Mesenchymal stem cell (in vitro differentiated cells and primary cell): ENCODE measurements at regions not wholly inside any gene's neighbourhood (a gene's known extent, or its start where the extent isn't known, plus 50 kb on each side); places are given as distances from the start of the nearest gene placed in this dataset.
"Not testable (repeated sequence)": the region's sequence is repeated elsewhere in the genome, so short reads cannot be mapped to it uniquely, and the experiment has no call there.

Experiments
- DNase-seq: peaks from one replicate; pipeline ENCODE4 v3.0.0-alpha.2; 2013
- H2AFZ ChIP-seq: one replicate; pipeline ENCODE4 v1.6.1; 2013; ENCODE audit warnings: low read depth, mild to moderate bottlenecking, control low read depth, inconsistent platforms, low read length, moderate library complexity
- H2AK5ac ChIP-seq: 2 replicates; pipeline ENCODE4 v1.6.1; 2013; ENCODE audit warnings: low read length, moderate library complexity, mild to moderate bottlenecking, inconsistent platforms; ENCODE audit not compliant: severe bottlenecking
- H2BK120ac ChIP-seq: one replicate; pipeline ENCODE4 v1.6.1; 2013; ENCODE audit warnings: low read depth, mild to moderate bottlenecking, inconsistent platforms, low read length, moderate library complexity
- H2BK12ac ChIP-seq, 2 experiments: one replicate each; pipeline ENCODE4 v1.6.1; 2013; ENCODE audit warnings: inconsistent platforms in 2 of 2, low read length in 2 of 2, mild to moderate bottlenecking in 2 of 2, moderate library complexity in 2 of 2, control low read depth in 1 of 2
- H2BK15ac ChIP-seq: one replicate; pipeline ENCODE4 v1.6.1; 2013; ENCODE audit warnings: mild to moderate bottlenecking, low read depth, inconsistent platforms; ENCODE audit not compliant: poor library complexity, severe bottlenecking
- H2BK5ac ChIP-seq: 2 replicates; pipeline ENCODE4 v1.6.1; 2013; ENCODE audit warnings: low read depth, mild to moderate bottlenecking, low read length, control low read depth, inconsistent platforms; ENCODE audit not compliant: poor library complexity, severe bottlenecking
- H3K14ac ChIP-seq, 2 experiments: one replicate each; pipeline ENCODE4 v1.6.1; 2013; ENCODE audit warnings: inconsistent platforms in 2 of 2, low read length in 2 of 2, control low read depth in 1 of 2, mild to moderate bottlenecking in 1 of 2, moderate library complexity in 1 of 2
- H3K18ac ChIP-seq, 2 experiments: one replicate each; pipeline ENCODE4 v1.6.1; 2013; ENCODE audit warnings: inconsistent platforms in 2 of 2, low read length in 2 of 2, control low read depth in 1 of 2, low read depth in 1 of 2, mild to moderate bottlenecking in 1 of 2
- H3K23ac ChIP-seq, 2 experiments: one replicate each; pipeline ENCODE4 v1.6.1; 2013; ENCODE audit warnings: inconsistent platforms in 2 of 2, low read length in 2 of 2, mild to moderate bottlenecking in 2 of 2, moderate library complexity in 2 of 2, control low read depth in 1 of 2
- H3K27ac ChIP-seq: 2 replicates; pipeline ENCODE4 v1.5.1; 2013; ENCODE audit warnings: mild to moderate bottlenecking, moderate library complexity, low read length, control low read depth, inconsistent platforms; ENCODE audit not compliant: poor library complexity, severe bottlenecking
- H3K27me3 ChIP-seq, 2 experiments: 2 replicates each; pipeline versions ENCODE4 v1.6.1 to v1.7.0; 2013; ENCODE audit warnings: low read length in 2 of 2, mild to moderate bottlenecking in 2 of 2, moderate library complexity in 2 of 2, control low read depth in 1 of 2, inconsistent platforms in 1 of 2; ENCODE audit not compliant: control insufficient read depth in 1 of 2, insufficient read depth in 1 of 2
- H3K36me3 ChIP-seq, 2 experiments: 2 replicates each; pipeline versions ENCODE4 v1.6.1 to v1.7.0; 2013; ENCODE audit warnings: low read length in 2 of 2, control low read depth in 1 of 2, inconsistent platforms in 1 of 2, low read depth in 1 of 2, mild to moderate bottlenecking in 1 of 2; ENCODE audit not compliant: insufficient read depth in 2 of 2, control insufficient read depth in 1 of 2
- H3K4ac ChIP-seq, 2 experiments: one replicate each; pipeline ENCODE4 v1.6.1; 2013; ENCODE audit warnings: inconsistent platforms in 2 of 2, low read length in 2 of 2, mild to moderate bottlenecking in 2 of 2, moderate library complexity in 2 of 2, control low read depth in 1 of 2, low read depth in 1 of 2
- H3K4me1 ChIP-seq: 2 replicates; pipeline ENCODE4 v1.6.1; 2013; ENCODE audit warnings: low read depth, low read length, control low read depth; ENCODE audit not compliant: control insufficient read depth, insufficient read depth
- H3K4me2 ChIP-seq: 2 replicates; pipeline ENCODE4 v1.6.1; 2013; ENCODE audit warnings: low read length, mild to moderate bottlenecking, inconsistent platforms; ENCODE audit not compliant: poor library complexity, severe bottlenecking
- H3K4me3 ChIP-seq, 2 experiments: 2 replicates each; pipeline versions ENCODE4 v1.5.1 to v1.7.0; 2013; ENCODE audit warnings: low read length in 2 of 2, mild to moderate bottlenecking in 2 of 2, control low read depth in 1 of 2, low read depth in 1 of 2; ENCODE audit not compliant: insufficient read depth in 1 of 2
- H3K79me1 ChIP-seq: replicated peaks from 2 replicates; pipeline ENCODE4 v1.6.1; 2013; ENCODE audit warnings: mild to moderate bottlenecking, control low read depth, low read length, inconsistent platforms; ENCODE audit not compliant: poor library complexity, severe bottlenecking
- H3K9ac ChIP-seq: 2 replicates; pipeline ENCODE4 v1.7.0; 2013; ENCODE audit warnings: mild to moderate bottlenecking, low read length, moderate library complexity
- H3K9me3 ChIP-seq: 2 replicates; pipeline ENCODE4 v1.7.0; 2013; ENCODE audit warnings: mild to moderate bottlenecking, low read length; ENCODE audit not compliant: control insufficient read depth
- H4K8ac ChIP-seq: one replicate; pipeline ENCODE4 v1.6.1; 2013; ENCODE audit warnings: inconsistent platforms, mild to moderate bottlenecking, low read length, moderate library complexity
- H4K91ac ChIP-seq: one replicate; pipeline ENCODE4 v1.6.1; 2013; ENCODE audit warnings: mild to moderate bottlenecking, low read length, inconsistent platforms
- WGBS: methylation state at CpG from one replicate; pipeline ENCODE4 v1.1.7; 2013; ENCODE audit warnings: mixed read lengths; 5-methylcytosine and 5-hydroxymethylcytosine counted together

DNA sequence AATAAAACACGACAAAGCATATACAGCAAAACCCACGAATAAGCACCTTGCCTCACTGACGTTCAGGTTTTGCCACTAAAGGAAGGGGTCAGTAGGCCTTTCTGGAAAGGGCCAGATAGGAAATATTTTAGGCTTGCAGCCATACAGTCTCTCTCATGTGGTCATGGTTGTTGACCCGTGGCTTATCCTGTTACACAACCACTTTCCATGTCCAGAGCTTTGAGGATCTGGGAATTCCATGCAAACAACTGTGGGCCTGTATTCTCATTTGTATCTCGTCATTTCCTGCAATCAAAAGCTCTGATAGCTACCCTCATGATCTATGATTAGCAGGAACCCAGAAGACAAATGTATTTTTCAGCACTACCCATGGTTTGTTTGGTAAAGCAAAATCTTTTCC, 108.3 kb downstream of the DRD1 start:
- H2BK120ac ChIP-seq: no peak overlapping the region
- H2BK12ac ChIP-seq: no peak overlapping the region
- H3K4me3 ChIP-seq: no peak overlapping the region
- no peak overlapping the region for H3K27ac ChIP-seq
- H2AFZ ChIP-seq: no peak overlapping the region
- 74% methylated on average over 5 of the region's 5 CpGs for WGBS
- H3K79me1 ChIP-seq: no peaks in the 10 kb centered on the region
- peaks cover 0 to 14% of the 10 kb centered on the region in 2 experiments for H3K27me3 ChIP-seq
- no peak overlapping the region for H3K4me2 ChIP-seq
- no peaks in the 10 kb centered on the region for H3K36me3 ChIP-seq
- H3K4ac ChIP-seq: no peak overlapping the region
- H3K9ac ChIP-seq: no peak overlapping the region
- H2BK5ac ChIP-seq: no peak overlapping the region
- H3K4me1 ChIP-seq: no peaks in the 10 kb centered on the region
- no peak overlapping the region for H4K91ac ChIP-seq
- DNase-seq: no peak
- H3K23ac ChIP-seq: no peak overlapping the region
- no peak overlapping the region for H2BK15ac ChIP-seq
- peaks cover 13% of the 10 kb centered on the region for H3K9me3 ChIP-seq
- no peak overlapping the region for H2AK5ac ChIP-seq
- no peak overlapping the region for H4K8ac ChIP-seq
- no peak overlapping the region for H3K14ac ChIP-seq
- no peak overlapping the region for H3K18ac ChIP-seq

- H3K18ac ChIP-seq, H2BK15ac ChIP-seq, H3K9me3 ChIP-seq, H3K4me3 ChIP-seq, H2BK12ac ChIP-seq, H3K4me2 ChIP-seq, H3K4ac ChIP-seq, H4K91ac ChIP-seq, H3K79me1 ChIP-seq, H2BK5ac ChIP-seq, H4K8ac ChIP-seq, H3K4me1 ChIP-seq, H3K14ac ChIP-seq, DNase-seq, H3K36me3 ChIP-seq, H3K23ac ChIP-seq, H2AFZ ChIP-seq, H3K9ac ChIP-seq, H2BK120ac ChIP-seq, H2AK5ac ChIP-seq, H3K27ac ChIP-seq: not testable (repeated sequence)
- H3K27me3 ChIP-seq: peaks cover 0 to 32% of the 10 kb centered on the region in 2 experiments
- WGBS: 62% methylated on average over 14 of the region's 14 CpGs
Observed at GRCh38 chr5:175331173-175332036, 112.6 kb downstream of the DRD1 start.

- Histone ChIP-seq H3K14ac (no peak overlapping the region), H2AK5ac (no peak overlapping the region), H3K79me1 (no peaks in the 10 kb centered on the region), H2BK12ac (no peak overlapping the region), H3K9ac (no peak overlapping the region), H4K91ac (peak overlapping the region; percentile 18), H3K18ac (no peak overlapping the region), H3K4ac (no peak overlapping the region), H3K4me3 (no peak overlapping the region), H3K9me3 (peaks cover 9% of the 10 kb centered on the region), H3K27me3 (peaks cover 0 to 29% of the 10 kb centered on the region in 2 experiments), H4K8ac (no peak overlapping the region), H3K4me2 (no peak overlapping the region), H3K23ac (no peak overlapping the region), H3K36me3 (no peaks in the 10 kb centered on the region), H2BK5ac (no peak overlapping the region), H2BK15ac (no peak overlapping the region), H3K27ac (no peak overlapping the region), H3K4me1 (no peaks in the 10 kb centered on the region), H2AFZ (no peak overlapping the region), H2BK120ac (no peak overlapping the region)
- DNase-seq: no peak
- 68% methylated on average over 6 of the region's 6 CpGs for WGBS
Observed at GRCh38 chr5:175329976-175330375, 114.0 kb downstream of the DRD1 start.

DNA sequence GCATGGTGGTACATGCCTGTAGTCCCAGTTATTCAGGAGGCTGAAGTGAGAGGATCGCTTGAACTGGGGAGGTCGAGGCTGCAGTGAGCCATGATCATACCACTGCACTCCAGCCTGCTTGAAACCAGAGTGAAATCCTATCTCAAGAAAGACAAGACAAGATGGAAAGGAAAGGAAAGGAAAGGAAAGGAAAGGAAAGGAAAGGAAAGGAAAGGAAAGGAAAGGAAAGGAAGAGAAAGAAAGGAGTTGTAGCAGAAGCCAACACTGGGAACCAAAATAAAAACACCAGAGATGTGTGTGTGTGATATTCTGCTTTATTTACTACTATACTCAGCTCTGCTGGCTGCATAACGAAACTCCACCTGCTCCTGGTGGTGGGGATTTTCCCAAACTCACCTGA, 115.3 kb downstream of the DRD1 start:
- H2BK15ac ChIP-seq: no peak overlapping the region
- no peak overlapping the region for H2BK12ac ChIP-seq
- H4K8ac ChIP-seq: no peak overlapping the region
- H2AK5ac ChIP-seq: no peak overlapping the region
- H3K18ac ChIP-seq: no peak overlapping the region
- DNase-seq: no peak
- H3K9ac ChIP-seq: no peak overlapping the region
- no peak overlapping the region for H2AFZ ChIP-seq
- no peak overlapping the region for H4K91ac ChIP-seq
- H3K36me3 ChIP-seq: no peaks in the 10 kb centered on the region
- H3K4me3 ChIP-seq: no peak overlapping the region
- no peak overlapping the region for H3K23ac ChIP-seq
- no peak overlapping the region for H3K4me2 ChIP-seq
- no peak overlapping the region for H3K14ac ChIP-seq
- no peak overlapping the region for H3K27ac ChIP-seq
- H2BK5ac ChIP-seq: no peak overlapping the region
- no peaks in the 10 kb centered on the region for H3K4me1 ChIP-seq
- H3K27me3 ChIP-seq: peaks cover 0 to 29% of the 10 kb centered on the region in 2 experiments
- H3K9me3 ChIP-seq: peaks cover 9% of the 10 kb centered on the region
- H3K79me1 ChIP-seq: no peaks in the 10 kb centered on the region
- 52% methylated on average over 3 of the region's 3 CpGs for WGBS
- no peak overlapping the region for H3K4ac ChIP-seq
- no peak overlapping the region for H2BK120ac ChIP-seq
